ENCODE measurements at regions not wholly inside any gene's neighbourhood (a gene's known extent, or its start where the extent isn't known, plus 50 kb on each side); places are given as distances from the start of the nearest gene placed in this dataset.

GRCh38 chr11:115926138-115926537 lies 421.9 kb upstream of the CADM1 start:
- TF ChIP-seq TEAD4 (IDR thresholded peaks at IDR 0.05) (no peak), RAD21 (IDR thresholded peaks at IDR 0.05; ENCODE audit: low read depth) (no peak), TAF1 (IDR thresholded peaks at IDR 0.05; ENCODE audit: low read depth) (no peak), EP300 (IDR thresholded peaks at IDR 0.05; ENCODE audit: borderline replicate concordance) (no peak), CEBPB (IDR thresholded peaks at IDR 0.05) (no peak), FOXM1 (IDR thresholded peaks at IDR 0.05; ENCODE audit: borderline replicate concordance, low read depth) (no peak), EGR1 (IDR thresholded peaks at IDR 0.05) (no peak), YY1 (IDR thresholded peaks at IDR 0.05; ENCODE audit: low read depth) (no peak), CREB1 (IDR thresholded peaks at IDR 0.05; ENCODE audit: low read depth) (no peak), ZBTB7A (IDR thresholded peaks at IDR 0.05; ENCODE audit: low read depth) (no peak)
- TF ChIP-seq, protein P1, sequence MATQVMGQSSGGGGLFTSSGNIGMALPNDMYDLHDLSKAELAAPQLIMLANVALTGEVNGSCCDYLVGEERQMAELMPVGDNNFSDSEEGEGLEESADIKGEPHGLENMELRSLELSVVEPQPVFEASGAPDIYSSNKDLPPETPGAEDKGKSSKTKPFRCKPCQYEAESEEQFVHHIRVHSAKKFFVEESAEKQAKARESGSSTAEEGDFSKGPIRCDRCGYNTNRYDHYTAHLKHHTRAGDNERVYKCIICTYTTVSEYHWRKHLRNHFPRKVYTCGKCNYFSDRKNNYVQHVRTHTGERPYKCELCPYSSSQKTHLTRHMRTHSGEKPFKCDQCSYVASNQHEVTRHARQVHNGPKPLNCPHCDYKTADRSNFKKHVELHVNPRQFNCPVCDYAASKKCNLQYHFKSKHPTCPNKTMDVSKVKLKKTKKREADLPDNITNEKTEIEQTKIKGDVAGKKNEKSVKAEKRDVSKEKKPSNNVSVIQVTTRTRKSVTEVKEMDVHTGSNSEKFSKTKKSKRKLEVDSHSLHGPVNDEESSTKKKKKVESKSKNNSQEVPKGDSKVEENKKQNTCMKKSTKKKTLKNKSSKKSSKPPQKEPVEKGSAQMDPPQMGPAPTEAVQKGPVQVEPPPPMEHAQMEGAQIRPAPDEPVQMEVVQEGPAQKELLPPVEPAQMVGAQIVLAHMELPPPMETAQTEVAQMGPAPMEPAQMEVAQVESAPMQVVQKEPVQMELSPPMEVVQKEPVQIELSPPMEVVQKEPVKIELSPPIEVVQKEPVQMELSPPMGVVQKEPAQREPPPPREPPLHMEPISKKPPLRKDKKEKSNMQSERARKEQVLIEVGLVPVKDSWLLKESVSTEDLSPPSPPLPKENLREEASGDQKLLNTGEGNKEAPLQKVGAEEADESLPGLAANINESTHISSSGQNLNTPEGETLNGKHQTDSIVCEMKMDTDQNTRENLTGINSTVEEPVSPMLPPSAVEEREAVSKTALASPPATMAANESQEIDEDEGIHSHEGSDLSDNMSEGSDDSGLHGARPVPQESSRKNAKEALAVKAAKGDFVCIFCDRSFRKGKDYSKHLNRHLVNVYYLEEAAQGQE (IDR thresholded peaks at IDR 0.05; ENCODE audit: low read depth): no peak
- TF ChIP-seq, protein P2, sequence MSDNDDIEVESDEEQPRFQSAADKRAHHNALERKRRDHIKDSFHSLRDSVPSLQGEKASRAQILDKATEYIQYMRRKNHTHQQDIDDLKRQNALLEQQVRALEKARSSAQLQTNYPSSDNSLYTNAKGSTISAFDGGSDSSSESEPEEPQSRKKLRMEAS (IDR thresholded peaks at IDR 0.05): no peak

Measured in Ishikawa (cell line).